ENCODE measurements at regions not wholly inside any gene's neighbourhood (a gene's known extent, or its start where the extent isn't known, plus 50 kb on each side); places are given as distances from the start of the nearest gene placed in this dataset.

- FAIRE-seq (no peak), DNase-seq (ENCODE audit: low read depth, low spot score) (no peak)
- CTCF ChIA-PET, result interaction anchor here (1.5 kb wide), 1 partner anchor 77 kb away, joined by 4 read pairs; no protein-coding TSS in a partner anchor
- Histone ChIP-seq H3K36me3 (ENCODE audit: control insufficient read depth in 2 of 2, extremely low read depth in 1 of 2, insufficient read depth in 2 of 2, low read length in 2 of 2) (no peaks in the 10 kb centered on the region), H3K27me3 (ENCODE audit: control insufficient read depth in 2 of 2, insufficient read depth in 2 of 2, low read length in 2 of 2) (no peaks in the 10 kb centered on the region), H3K79me2 (ENCODE audit: control insufficient read depth, insufficient read depth, low read length) (no peaks in the 10 kb centered on the region), H3K27ac (ENCODE audit: insufficient read depth, low read depth, low read length) (no peak overlapping the region), H3K4me1 (ENCODE audit: control insufficient read depth, extremely low read depth, insufficient read depth, low read length) (peaks cover 24% of the 10 kb centered on the region), H2AFZ (ENCODE audit: low read depth, low read length) (no peak overlapping the region), H4K20me1 (replicated peaks; ENCODE audit: control insufficient read depth, extremely low read depth, insufficient read depth, low read length) (no peaks in the 10 kb centered on the region), H3K9ac (replicated peaks; ENCODE audit: extremely low read depth, insufficient read depth, low read length) (no peak overlapping the region), H3K9me1 (replicated peaks; ENCODE audit: control insufficient read depth, extremely low read depth, insufficient read depth, low read length) (peaks cover 3% of the 10 kb centered on the region), H3K9me3 (replicated peaks; ENCODE audit: control insufficient read depth, insufficient read depth, low read length) (no peaks in the 10 kb centered on the region), H3K4me3 (replicated peaks in 1 of 3; ENCODE audit: insufficient read depth in 1 of 3, low read depth in 1 of 3, low read length in 3 of 3) (no peak overlapping the region), H3K4me2 (ENCODE audit: insufficient read depth, low read length) (no peak overlapping the region)
- no TSS peak for BruUV-seq (replicated peaks)
- dilution Hi-C loops (cut with MboI; ENCODE audit: extremely low pct_ligation_motif_present, low sequenced_read_pairs) (no loop called here), intact Hi-C loops (cut with micrococcal nuclease) (no loop called here)
- TF ChIP-seq FOS (IDR thresholded peaks at IDR 0.05; ENCODE audit: borderline replicate concordance, insufficient read depth, low read length) (no peak), MAX (IDR thresholded peaks at IDR 0.05; ENCODE audit: insufficient read depth, insufficient read length) (no peak), JUN (IDR thresholded peaks at IDR 0.05; ENCODE audit: borderline replicate concordance, insufficient read depth, insufficient read length, low read depth) (no peak), GATA2 (IDR thresholded peaks at IDR 0.05; ENCODE audit: insufficient read depth, insufficient read length, low read depth, low read length) (no peak), POLR2AphosphoS5 (IDR thresholded peaks at IDR 0.05; ENCODE audit: insufficient read depth, low read depth, low read length) (no peak), POLR2A (IDR thresholded peaks at IDR 0.05; ENCODE audit: low read depth, low read length) (no peak), CTCF (IDR thresholded peaks at IDR 0.05; ENCODE audit: extremely low read depth in 1 of 2, insufficient read depth in 1 of 2, low read depth in 1 of 2, low read length in 2 of 2) (no peak), EZH2 (IDR thresholded peaks at IDR 0.05; ENCODE audit: borderline replicate concordance, low read depth, low read length, severe bottlenecking) (no peak), MYC (IDR thresholded peaks at IDR 0.05; ENCODE audit: low read depth, low read length) (no peak)
- POLR2A ChIA-PET, result no interaction called here
Measured at GRCh38 chr5:107324809-107325208, 345.9 kb downstream of the EFNA5 start.

Measured in endothelial cell of umbilical vein (primary cell).